Mesendoderm (in vitro differentiated cells): ENCODE measurements at regions not wholly inside any gene's neighbourhood (a gene's known extent, or its start where the extent isn't known, plus 50 kb on each side); places are given as distances from the start of the nearest gene placed in this dataset.

ENCODE experiments used
- DNase-seq: peaks from one replicate; pipeline ENCODE4 v3.0.0; 2013
- H2AK5ac ChIP-seq: 2 replicates; pipeline ENCODE4 v1.6.1; 2013; ENCODE audit warnings: low read length, inconsistent platforms
- H2BK120ac ChIP-seq: 2 replicates; pipeline ENCODE4 v1.6.1; 2013; ENCODE audit warnings: low read depth, mild to moderate bottlenecking, low read length, moderate library complexity, mixed read lengths
- H2BK15ac ChIP-seq: replicated peaks from 2 replicates; pipeline ENCODE4 v1.6.1; 2013; ENCODE audit warnings: low read depth, mild to moderate bottlenecking, moderate library complexity
- H2BK5ac ChIP-seq: 2 replicates; pipeline ENCODE4 v1.6.1; 2013; ENCODE audit warnings: low read length, inconsistent platforms
- H3K18ac ChIP-seq: 2 replicates; pipeline ENCODE4 v1.6.1; 2013; ENCODE audit warnings: mild to moderate bottlenecking, low read length, mixed read lengths
- H3K23ac ChIP-seq: one replicate; pipeline ENCODE4 v1.6.1; 2013; ENCODE audit warnings: low read length
- H3K27ac ChIP-seq: 2 replicates; pipeline ENCODE4 v1.5.1; 2013; ENCODE audit warnings: low read depth, mild to moderate bottlenecking, inconsistent platforms, low read length, moderate library complexity
- H3K27me3 ChIP-seq: 2 replicates; pipeline ENCODE4 v1.6.1; 2013; ENCODE audit warnings: low read length, control low read depth, mild to moderate bottlenecking, inconsistent platforms; ENCODE audit not compliant: insufficient read depth, poor library complexity
- H3K36me3 ChIP-seq: 2 replicates; pipeline ENCODE4 v1.6.1; 2013; ENCODE audit warnings: low read length, inconsistent platforms; ENCODE audit not compliant: control insufficient read depth, insufficient read depth
- H3K4ac ChIP-seq: one replicate; pipeline ENCODE4 v1.6.1; 2013; ENCODE audit warnings: low read depth, mild to moderate bottlenecking, low read length, moderate library complexity
- H3K4me1 ChIP-seq: 2 replicates; pipeline ENCODE4 v1.6.1; 2013; ENCODE audit warnings: low read depth, low read length, inconsistent platforms; ENCODE audit not compliant: control insufficient read depth
- H3K4me2 ChIP-seq: 2 replicates; pipeline ENCODE4 v1.6.1; 2013; ENCODE audit warnings: low read length
- H3K4me3 ChIP-seq: 2 replicates; pipeline ENCODE4 v1.5.1; 2013; ENCODE audit warnings: mild to moderate bottlenecking, low read length
- H3K56ac ChIP-seq: one replicate; pipeline ENCODE4 v1.6.1; 2013; ENCODE audit warnings: low read length
- H3K79me1 ChIP-seq: 2 replicates; pipeline ENCODE4 v1.6.1; 2013; ENCODE audit warnings: low read length, inconsistent platforms
- H3K79me2 ChIP-seq: 2 replicates; pipeline ENCODE4 v1.6.1; 2013; ENCODE audit warnings: mild to moderate bottlenecking, low read length; ENCODE audit not compliant: control insufficient read depth, insufficient read depth
- H3K9ac ChIP-seq: 2 replicates; pipeline ENCODE4 v1.6.1; 2013; ENCODE audit warnings: low read length, inconsistent platforms
- H4K5ac ChIP-seq: one replicate; pipeline ENCODE4 v1.6.1; 2013; ENCODE audit warnings: low read length
- H4K8ac ChIP-seq: one replicate; pipeline ENCODE4 v1.6.1; 2013; ENCODE audit warnings: low read depth, mild to moderate bottlenecking, control low read depth, low read length, moderate library complexity
- WGBS: extraction: QIAGEN DNeasy Blood & Tissue Kit; methylation state at CpG from one replicate; pipeline ENCODE4 v1.1.7; 2013; ENCODE audit warnings: low lambda C conversion rate, missing lambda C conversion rate; ENCODE audit not compliant: insufficient coverage; ENCODE audit errors: extremely low coverage; 5-methylcytosine and 5-hydroxymethylcytosine counted together

- Histone ChIP-seq H3K79me1 (no peaks in the 10 kb centered on the region), H3K4me1 (peaks cover 6% of the 10 kb centered on the region), H3K23ac (no peak overlapping the region), H3K4me3 (no peak overlapping the region), H3K9ac (no peak overlapping the region), H3K27ac (no peak overlapping the region), H4K8ac (no peak overlapping the region), H3K27me3 (no peaks in the 10 kb centered on the region), H2BK120ac (no peak overlapping the region), H3K56ac (no peak overlapping the region), H2BK5ac (no peak overlapping the region), H3K36me3 (no peaks in the 10 kb centered on the region), H3K4me2 (no peak overlapping the region), H3K4ac (no peak overlapping the region), H2AK5ac (no peak overlapping the region), H4K5ac (no peak overlapping the region), H3K18ac (no peak overlapping the region), H2BK15ac (no peak overlapping the region), H3K79me2 (no peaks in the 10 kb centered on the region)
- no peak for DNase-seq
These were observed 419.8 kb downstream of the CETN3 start for GRCh38 chr5:89989776-89990175.

- Histone ChIP-seq H3K56ac (peak overlapping the region; percentile 27), H2BK120ac (no peak overlapping the region), H2AK5ac (peak overlapping the region; percentile 17), H3K4me1 (peaks cover 6% of the 10 kb centered on the region), H3K79me1 (no peaks in the 10 kb centered on the region), H3K4me3 (no peak overlapping the region), H3K9ac (no peak overlapping the region), H4K5ac (no peak overlapping the region), H3K27ac (no peak overlapping the region), H3K27me3 (no peaks in the 10 kb centered on the region), H3K4ac (no peak overlapping the region), H2BK15ac (peak overlapping the region; percentile 0), H3K4me2 (no peak overlapping the region), H3K36me3 (no peaks in the 10 kb centered on the region), H3K18ac (peak overlapping the region; percentile 1), H2BK5ac (peak overlapping the region; percentile 14), H3K23ac (no peak overlapping the region), H4K8ac (no peak overlapping the region), H3K79me2 (no peaks in the 10 kb centered on the region)
- WGBS = no CpG with 5 or more reads among the region's 5 CpGs
- DNase-seq = no peak
These were observed 420.4 kb downstream of the CETN3 start for GRCh38 chr5:89988998-89989655.

- Histone ChIP-seq H3K36me3 (no peaks in the 10 kb centered on the region), H4K8ac (no peak overlapping the region), H3K18ac (no peak overlapping the region), H3K27me3 (no peaks in the 10 kb centered on the region), H3K4me1 (peaks cover 6% of the 10 kb centered on the region), H3K23ac (no peak overlapping the region), H3K79me2 (no peaks in the 10 kb centered on the region), H4K5ac (no peak overlapping the region), H2AK5ac (no peak overlapping the region), H3K56ac (no peak overlapping the region), H3K4me3 (no peak overlapping the region), H2BK5ac (no peak overlapping the region), H2BK15ac (no peak overlapping the region), H3K79me1 (no peaks in the 10 kb centered on the region), H2BK120ac (no peak overlapping the region), H3K27ac (no peak overlapping the region), H3K9ac (no peak overlapping the region), H3K4ac (no peak overlapping the region), H3K4me2 (no peak overlapping the region)
- WGBS = no CpG with 5 or more reads among the region's 5 CpGs
- peak; percentile 78 for DNase-seq
These were observed 421.3 kb downstream of the CETN3 start for GRCh38 chr5:89988129-89988810.

- Histone ChIP-seq H2BK5ac (no peak overlapping the region), H3K4me2 (no peak overlapping the region), H3K9ac (no peak overlapping the region), H3K4me1 (peaks cover 2% of the 10 kb centered on the region), H3K56ac (no peak overlapping the region), H2BK120ac (no peak overlapping the region), H3K27me3 (no peaks in the 10 kb centered on the region), H3K23ac (no peak overlapping the region), H3K79me1 (no peaks in the 10 kb centered on the region), H3K18ac (no peak overlapping the region), H4K8ac (no peak overlapping the region), H4K5ac (no peak overlapping the region), H3K4ac (no peak overlapping the region), H3K79me2 (no peaks in the 10 kb centered on the region), H2BK15ac (no peak overlapping the region), H2AK5ac (no peak overlapping the region), H3K4me3 (no peak overlapping the region), H3K27ac (no peak overlapping the region), H3K36me3 (no peaks in the 10 kb centered on the region)
- no peak for DNase-seq
- WGBS = no CpG with 5 or more reads among the region's 5 CpGs
These were observed 426.3 kb downstream of the CETN3 start for GRCh38 chr5:89983216-89983615.

GRCh38 chr5:89981878-89982773, 427.4 kb downstream of the CETN3 start:
- Histone ChIP-seq H3K36me3 (no peaks in the 10 kb centered on the region), H3K4me2 (no peak overlapping the region), H4K8ac (no peak overlapping the region), H2BK5ac (no peak overlapping the region), H3K4ac (no peak overlapping the region), H4K5ac (no peak overlapping the region), H3K27ac (no peak overlapping the region), H3K79me2 (no peaks in the 10 kb centered on the region), H2AK5ac (no peak overlapping the region), H3K79me1 (no peaks in the 10 kb centered on the region), H2BK120ac (no peak overlapping the region), H3K56ac (no peak overlapping the region), H3K4me3 (no peak overlapping the region), H3K27me3 (no peaks in the 10 kb centered on the region), H3K9ac (no peak overlapping the region), H2BK15ac (no peak overlapping the region), H3K4me1 (no peaks in the 10 kb centered on the region), H3K18ac (no peak overlapping the region), H3K23ac (no peak overlapping the region)
- DNase-seq = no peak
- WGBS = no CpG with 5 or more reads among the region's 6 CpGs
